Peyer's patch (tissue), 4 donors: ENCODE measurements at regions not wholly inside any gene's neighbourhood (a gene's known extent, or its start where the extent isn't known, plus 50 kb on each side); places are given as distances from the start of the nearest gene placed in this dataset.
A peak's percentile ranks its signal among the peaks of the same experiment; 100 is the strongest.

Experiments
- DNase-seq, 3 donors: peaks; one replicate each; pipeline ENCODE4 v3.0.0-alpha.2; 2017 to 2019
- H3K27ac ChIP-seq, 4 donors: fragments of 200-600 bp; sonication (generic); one replicate each; pipeline ENCODE4 v1.5.1; 2016 to 2019
- H3K27me3 ChIP-seq, 2 donors: fragments of 200-600 bp; sonication (generic); one replicate each; pipeline ENCODE4 v1.5.1; 2019
- H3K36me3 ChIP-seq, 3 donors: fragments of 200-600 bp; sonication (generic); one replicate each; pipeline ENCODE4 v1.5.1; 2016 to 2019
- H3K4me1 ChIP-seq, 4 donors: fragments of 200-600 bp; sonication (generic); one replicate each; pipeline ENCODE4 v1.5.1; 2016 to 2019
- H3K4me3 ChIP-seq, 4 donors: fragments of 200-600 bp; sonication (generic); 1 replicate in 3 of 4; 2 replicates in 1 of 4; pipeline ENCODE4 v1.5.1; 2016 to 2019; ENCODE audit warnings: mild to moderate bottlenecking in 1 of 4
- H3K9me3 ChIP-seq, 4 donors: fragments of 200-600 bp; sonication (generic); one replicate each; pipeline ENCODE4 v1.5.1; 2016 to 2019; ENCODE audit warnings: mild to moderate bottlenecking in 1 of 4
- POLR2A ChIP-seq, 2 donors: fragments of 450-650 bp; IDR thresholded peaks; one replicate each; pipeline ENCODE4 v1.5.1; 2017; ENCODE audit warnings: antibody characterized with exemption in 2 of 2, mild to moderate bottlenecking in 2 of 2, moderate library complexity in 2 of 2
- TF ChIP-seq, protein P1 (sequence below), 6 experiments: fragments of 450-650 bp in 4 of 6; fragments of 200-600 bp in 2 of 6; sonication (generic) in 1 of 6; IDR thresholded peaks; one replicate each; pipeline ENCODE4 v1.5.1; 2017 to 2019; ENCODE audit warnings: antibody characterized with exemption in 6 of 6, mild to moderate bottlenecking in 3 of 6, moderate library complexity in 1 of 6

DNA sequence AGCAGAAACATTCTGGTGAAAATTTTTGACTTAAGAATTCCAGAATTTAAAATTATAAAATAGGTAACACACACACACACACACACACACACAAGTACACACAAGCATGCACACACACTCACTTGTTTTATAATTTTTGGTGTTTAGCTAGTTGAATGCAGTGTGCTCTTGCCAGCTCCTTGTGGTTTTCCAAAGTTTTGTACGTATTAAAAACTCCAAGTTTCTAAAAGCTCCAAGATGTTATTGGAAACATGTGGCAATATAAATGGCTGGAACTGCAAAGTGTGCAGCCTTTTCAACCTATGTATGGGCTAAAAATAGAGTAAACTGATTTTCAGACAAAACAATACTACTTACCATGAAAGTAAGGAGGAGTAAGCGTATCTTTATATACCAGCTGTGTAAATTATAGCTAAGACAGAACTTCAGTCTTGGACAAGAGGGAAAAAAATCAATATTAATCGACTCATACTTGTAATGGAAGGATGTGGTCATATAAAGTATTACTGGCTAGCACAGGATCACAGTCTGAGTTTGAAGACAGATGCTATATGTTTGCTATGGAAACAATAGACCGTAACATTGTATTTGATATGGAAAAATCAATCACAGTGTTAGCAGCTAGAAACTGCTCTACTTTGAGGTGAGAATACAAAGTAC lies 727.1 kb upstream of the GRAMD2B start:
- TF ChIP-seq, protein P1, sequence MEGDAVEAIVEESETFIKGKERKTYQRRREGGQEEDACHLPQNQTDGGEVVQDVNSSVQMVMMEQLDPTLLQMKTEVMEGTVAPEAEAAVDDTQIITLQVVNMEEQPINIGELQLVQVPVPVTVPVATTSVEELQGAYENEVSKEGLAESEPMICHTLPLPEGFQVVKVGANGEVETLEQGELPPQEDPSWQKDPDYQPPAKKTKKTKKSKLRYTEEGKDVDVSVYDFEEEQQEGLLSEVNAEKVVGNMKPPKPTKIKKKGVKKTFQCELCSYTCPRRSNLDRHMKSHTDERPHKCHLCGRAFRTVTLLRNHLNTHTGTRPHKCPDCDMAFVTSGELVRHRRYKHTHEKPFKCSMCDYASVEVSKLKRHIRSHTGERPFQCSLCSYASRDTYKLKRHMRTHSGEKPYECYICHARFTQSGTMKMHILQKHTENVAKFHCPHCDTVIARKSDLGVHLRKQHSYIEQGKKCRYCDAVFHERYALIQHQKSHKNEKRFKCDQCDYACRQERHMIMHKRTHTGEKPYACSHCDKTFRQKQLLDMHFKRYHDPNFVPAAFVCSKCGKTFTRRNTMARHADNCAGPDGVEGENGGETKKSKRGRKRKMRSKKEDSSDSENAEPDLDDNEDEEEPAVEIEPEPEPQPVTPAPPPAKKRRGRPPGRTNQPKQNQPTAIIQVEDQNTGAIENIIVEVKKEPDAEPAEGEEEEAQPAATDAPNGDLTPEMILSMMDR (IDR thresholded peaks at IDR 0.05) = no peak
- TF ChIP-seq POLR2A (IDR thresholded peaks at IDR 0.05) = no peak
- Histone ChIP-seq H3K4me1 (peaks cover 0 to 4% (median 0%) of the 10 kb centered on the region in 4 donors), H3K9me3 (no peaks in the 10 kb centered on the region), H3K36me3 (no peaks in the 10 kb centered on the region), H3K4me3 (no peak overlapping the region), H3K27me3 (no peaks in the 10 kb centered on the region), H3K27ac (no peak overlapping the region)
- DNase-seq = no peak

DNA sequence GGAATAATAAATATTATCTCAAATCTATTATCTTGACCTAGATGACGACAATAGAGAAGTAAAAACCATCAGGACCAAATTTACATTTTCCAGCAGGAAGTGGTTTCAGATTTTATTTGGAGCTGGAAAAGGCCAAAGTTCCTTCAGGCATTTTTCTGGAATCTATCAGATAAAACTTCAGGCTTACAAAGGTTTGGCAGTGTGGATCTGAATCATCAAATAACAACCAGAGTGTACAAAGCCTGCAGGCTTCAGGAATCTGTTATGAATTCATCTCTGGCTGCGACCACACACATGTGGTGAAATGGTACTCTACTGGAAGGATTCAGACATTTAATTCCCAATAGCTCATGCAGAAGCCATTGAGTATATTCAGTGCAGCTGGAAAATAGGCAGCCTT lies 726.4 kb upstream of the GRAMD2B start:
- H3K36me3 ChIP-seq = no peaks in the 10 kb centered on the region
- H3K4me3 ChIP-seq = no peak overlapping the region
- H3K27ac ChIP-seq = no peak overlapping the region
- H3K27me3 ChIP-seq = no peaks in the 10 kb centered on the region
- no peaks in the 10 kb centered on the region for H3K9me3 ChIP-seq
- no peak for DNase-seq
- peaks cover 0 to 4% (median 0%) of the 10 kb centered on the region in 4 donors for H3K4me1 ChIP-seq
- TF ChIP-seq POLR2A (IDR thresholded peaks at IDR 0.05) = no peak
- TF ChIP-seq, protein P1 (IDR thresholded peaks at IDR 0.05) = no peak

GRCh38 chr5:125698420-125698819 lies 724.8 kb upstream of the GRAMD2B start:
- H3K9me3 ChIP-seq = no peaks in the 10 kb centered on the region
- H3K27me3 ChIP-seq = no peaks in the 10 kb centered on the region
- TF ChIP-seq, protein P1 (IDR thresholded peaks at IDR 0.05) = no peak
- TF ChIP-seq POLR2A (IDR thresholded peaks at IDR 0.05) = no peak
- H3K36me3 ChIP-seq = no peaks in the 10 kb centered on the region
- peaks cover 0 to 4% (median 0%) of the 10 kb centered on the region in 4 donors for H3K4me1 ChIP-seq
- H3K4me3 ChIP-seq = no peak overlapping the region
- no peak overlapping the region for H3K27ac ChIP-seq
- DNase-seq = no peak

DNA sequence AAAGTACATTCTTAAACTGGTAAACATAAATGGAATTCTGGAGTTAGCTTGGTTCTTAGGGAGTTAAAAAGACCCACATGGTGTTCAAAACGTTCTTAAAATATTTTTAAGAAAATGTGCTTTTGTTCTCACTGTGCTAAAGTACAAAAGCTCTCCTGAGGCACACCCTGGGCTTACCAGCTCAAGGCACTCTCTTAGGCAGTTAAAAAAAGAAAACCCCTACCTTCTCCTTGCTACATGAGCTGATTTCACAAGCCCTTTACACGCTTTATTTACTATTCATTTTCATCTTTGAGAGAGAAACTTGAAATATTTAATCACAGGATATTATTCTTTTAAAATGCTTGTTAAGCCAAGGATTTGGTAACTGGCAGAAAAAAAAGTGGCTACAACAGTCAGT lies 723.3 kb upstream of the GRAMD2B start:
- Histone ChIP-seq H3K4me1 (peaks cover 0 to 4% (median 0%) of the 10 kb centered on the region in 4 donors), H3K36me3 (no peaks in the 10 kb centered on the region), H3K27ac (no peak overlapping the region), H3K9me3 (no peaks in the 10 kb centered on the region), H3K27me3 (no peaks in the 10 kb centered on the region), H3K4me3 (no peak overlapping the region)
- TF ChIP-seq, protein P1 (IDR thresholded peaks at IDR 0.05) = no peak
- no peak for TF ChIP-seq POLR2A (IDR thresholded peaks at IDR 0.05)
- no peak for DNase-seq

DNA sequence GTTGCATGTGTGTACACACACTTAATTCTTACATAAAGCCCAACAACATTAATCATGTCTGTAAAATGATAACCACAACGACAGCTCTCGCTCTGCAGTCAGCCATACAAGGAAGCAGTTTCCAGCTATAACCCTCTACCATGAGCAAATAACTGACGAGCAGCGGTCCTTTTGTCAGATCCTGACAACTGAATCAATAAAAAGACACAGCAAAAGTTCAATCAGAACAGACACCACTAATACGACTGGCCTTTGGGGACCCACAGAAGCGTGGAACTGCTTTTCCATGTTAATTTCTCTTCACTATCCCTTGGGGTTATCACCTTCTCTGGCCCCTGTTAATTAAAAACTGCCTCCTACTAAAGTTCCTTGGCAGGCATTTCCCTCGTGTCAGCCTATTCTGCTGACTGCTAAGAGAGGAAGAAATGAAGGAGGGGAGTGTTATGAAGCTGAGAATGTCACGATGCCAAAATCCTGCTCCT lies 722.8 kb upstream of the GRAMD2B start:
- peak overlapping the region in 1 of 4 donors; percentile 9 for H3K4me3 ChIP-seq
- DNase-seq = no peak
- TF ChIP-seq, protein P1 (IDR thresholded peaks at IDR 0.05) = no peak
- TF ChIP-seq POLR2A (IDR thresholded peaks at IDR 0.05) = no peak
- H3K27me3 ChIP-seq = no peaks in the 10 kb centered on the region
- peaks cover 0 to 4% (median 0%) of the 10 kb centered on the region in 4 donors for H3K4me1 ChIP-seq
- H3K27ac ChIP-seq = no peak overlapping the region
- no peaks in the 10 kb centered on the region for H3K9me3 ChIP-seq
- H3K36me3 ChIP-seq = no peaks in the 10 kb centered on the region
